ENCODE measurements at regions not wholly inside any gene's neighbourhood (a gene's known extent, or its start where the extent isn't known, plus 50 kb on each side); places are given as distances from the start of the nearest gene placed in this dataset.

DNA sequence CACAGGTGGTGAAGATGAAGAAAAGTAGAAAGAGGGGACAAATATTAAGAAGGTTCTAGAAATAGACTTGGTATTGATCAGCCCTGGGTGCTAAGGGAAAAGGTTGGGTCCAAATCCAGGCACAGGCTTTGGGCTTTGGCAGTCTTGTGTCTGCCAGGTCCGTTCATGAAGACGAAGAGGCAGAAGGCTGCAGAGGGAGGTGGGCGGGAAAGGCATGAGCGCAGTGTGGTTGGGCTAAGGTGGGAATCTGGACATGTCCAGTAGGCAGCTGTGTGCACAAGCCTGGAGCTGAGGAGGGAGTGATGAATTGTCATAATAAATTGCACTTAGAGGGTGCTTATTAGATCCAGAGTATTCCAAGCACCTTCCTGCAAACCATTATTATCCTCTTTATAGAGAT lies 105.7 kb upstream of the TEX51 start:
- no peak for TF ChIP-seq ZNF274 (IDR thresholded peaks at IDR 0.05; ENCODE audit: low read depth, low read length)
- TF ChIP-seq YY1 (IDR thresholded peaks at IDR 0.05; ENCODE audit: insufficient read depth, insufficient read length) = no peak
